ENCODE measurements at regions not wholly inside any gene's neighbourhood (a gene's known extent, or its start where the extent isn't known, plus 50 kb on each side); places are given as distances from the start of the nearest gene placed in this dataset.

GRCh38 chr16:60302261-60302660, 1568.1 kb upstream of the GOT2 start:
- no peak for TF ChIP-seq POLR2AphosphoS5 (IDR thresholded peaks at IDR 0.05)
- no peak for TF ChIP-seq CTCF (IDR thresholded peaks at IDR 0.05)
- TF ChIP-seq POLR2A (IDR thresholded peaks at IDR 0.05) = no peak

Measured in upper lobe of left lung (tissue), 4 donors.